Type B pancreatic cell (in vitro differentiated cells): ENCODE measurements at regions not wholly inside any gene's neighbourhood (a gene's known extent, or its start where the extent isn't known, plus 50 kb on each side); places are given as distances from the start of the nearest gene placed in this dataset.

Source experiments
- DNase-seq: peaks from one replicate; pipeline ENCODE4 v3.0.0; 2021; ENCODE audit warnings: mixed read lengths; ENCODE audit not compliant: unreplicated experiment; ENCODE audit errors: extremely low spot score
- H3K27ac Mint-ChIP-seq: 2 replicates; pipeline ENCODE4 v1.8.0; 2021; ENCODE audit warnings: mild to moderate bottlenecking, mixed read lengths
- H3K27me3 Mint-ChIP-seq: 2 replicates; pipeline ENCODE4 v1.8.0; 2021; ENCODE audit warnings: mixed read lengths
- H3K36me3 Mint-ChIP-seq: 2 replicates; pipeline ENCODE4 v1.8.0; 2021; ENCODE audit warnings: mixed read lengths
- H3K4me1 Mint-ChIP-seq: one replicate; pipeline ENCODE4 v1.8.0; 2021; ENCODE audit warnings: mixed read lengths; ENCODE audit not compliant: unreplicated experiment
- H3K4me3 Mint-ChIP-seq: 2 replicates; pipeline ENCODE4 v1.8.0; 2021; ENCODE audit warnings: mild to moderate bottlenecking, mixed read lengths
- H3K9me3 Mint-ChIP-seq: 2 replicates; pipeline ENCODE4 v1.8.0; 2021; ENCODE audit warnings: mixed read lengths
- CTCF ChIP-seq: fragments of 200-600 bp; sonication (generic); conservative IDR thresholded peaks from 2 replicates; pipeline ENCODE4 v1.5.0; 2021; ENCODE audit warnings: antibody characterized with exemption, mild to moderate bottlenecking

GRCh38 chr19:30919737-30920136 is 429.5 kb downstream of the TSHZ3 start:
- Mint-ChIP-seq H3K9me3 (no peaks in the 10 kb centered on the region), H3K27me3 (peaks cover 33% of the 10 kb centered on the region), H3K4me1 (peaks cover 4% of the 10 kb centered on the region), H3K36me3 (no peaks in the 10 kb centered on the region), H3K4me3 (no peak overlapping the region), H3K27ac (no peak overlapping the region)
- no peak for DNase-seq
- TF ChIP-seq CTCF = no peak

GRCh38 chr19:30916238-30916637 is 433.0 kb downstream of the TSHZ3 start:
- Mint-ChIP-seq H3K4me3 (no peak overlapping the region), H3K27ac (no peak overlapping the region), H3K4me1 (peaks cover 11% of the 10 kb centered on the region), H3K9me3 (no peaks in the 10 kb centered on the region), H3K36me3 (no peaks in the 10 kb centered on the region), H3K27me3 (peaks cover 26% of the 10 kb centered on the region)
- DNase-seq = no peak
- no peak for TF ChIP-seq CTCF

- Mint-ChIP-seq H3K4me3 (no peak overlapping the region), H3K27ac (no peak overlapping the region), H3K36me3 (no peaks in the 10 kb centered on the region), H3K9me3 (no peaks in the 10 kb centered on the region), H3K4me1 (peaks cover 42% of the 10 kb centered on the region), H3K27me3 (peaks cover 6% of the 10 kb centered on the region)
- DNase-seq = no peak
- no peak for TF ChIP-seq CTCF
Observed at GRCh38 chr19:30911491-30911890, 437.7 kb downstream of the TSHZ3 start.

DNA sequence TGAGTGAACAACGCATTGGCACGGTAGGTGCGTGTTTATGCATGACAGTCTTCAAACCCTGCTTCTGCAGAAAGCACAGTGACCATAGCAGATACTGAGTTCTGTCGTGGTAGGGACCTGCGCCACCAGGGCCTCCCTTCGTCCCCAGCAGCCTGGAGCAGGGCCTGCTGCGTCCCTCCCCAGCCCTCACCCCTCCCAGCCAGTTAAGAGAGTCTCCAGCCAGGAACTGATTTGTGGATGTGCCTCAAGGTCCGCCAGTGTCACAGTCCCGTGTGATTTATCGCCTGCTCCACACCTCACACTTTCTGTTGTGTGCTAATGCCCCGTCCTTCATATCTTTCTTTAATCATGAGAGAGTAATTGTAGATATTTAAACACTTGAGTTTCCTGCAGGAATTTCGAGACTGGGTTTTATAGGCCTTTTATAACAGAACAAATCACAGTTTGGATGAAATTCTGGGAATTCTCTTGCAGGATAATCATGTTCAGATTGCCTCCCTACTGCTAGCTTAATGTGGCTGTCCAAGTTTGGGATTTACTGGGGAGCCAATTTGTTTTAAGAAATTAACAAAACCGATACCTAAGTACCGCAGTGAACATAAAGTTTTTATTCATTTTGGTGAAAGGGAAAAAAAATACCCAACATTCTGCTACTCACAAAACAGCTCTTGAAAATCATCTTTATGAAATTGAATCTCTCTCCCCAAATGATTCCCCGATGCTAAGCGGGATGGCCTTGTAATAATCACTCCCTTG is 438.6 kb downstream of the TSHZ3 start:
- H3K4me1 Mint-ChIP-seq = peaks cover 42% of the 10 kb centered on the region
- H3K36me3 Mint-ChIP-seq = no peaks in the 10 kb centered on the region
- no peak for DNase-seq
- peaks cover 6% of the 10 kb centered on the region for H3K27me3 Mint-ChIP-seq
- no peaks in the 10 kb centered on the region for H3K9me3 Mint-ChIP-seq
- TF ChIP-seq CTCF = no peak
- H3K27ac Mint-ChIP-seq = no peak overlapping the region
- H3K4me3 Mint-ChIP-seq = no peak overlapping the region

GRCh38 chr19:30909216-30909615 is 440.0 kb downstream of the TSHZ3 start:
- no peak for DNase-seq
- Mint-ChIP-seq H3K4me3 (no peak overlapping the region), H3K27ac (no peak overlapping the region), H3K36me3 (no peaks in the 10 kb centered on the region), H3K4me1 (peaks cover 38% of the 10 kb centered on the region), H3K9me3 (no peaks in the 10 kb centered on the region), H3K27me3 (no peaks in the 10 kb centered on the region)
- no peak for TF ChIP-seq CTCF
